ENCODE measurements at regions not wholly inside any gene's neighbourhood (a gene's known extent, or its start where the extent isn't known, plus 50 kb on each side); places are given as distances from the start of the nearest gene placed in this dataset.

DNA sequence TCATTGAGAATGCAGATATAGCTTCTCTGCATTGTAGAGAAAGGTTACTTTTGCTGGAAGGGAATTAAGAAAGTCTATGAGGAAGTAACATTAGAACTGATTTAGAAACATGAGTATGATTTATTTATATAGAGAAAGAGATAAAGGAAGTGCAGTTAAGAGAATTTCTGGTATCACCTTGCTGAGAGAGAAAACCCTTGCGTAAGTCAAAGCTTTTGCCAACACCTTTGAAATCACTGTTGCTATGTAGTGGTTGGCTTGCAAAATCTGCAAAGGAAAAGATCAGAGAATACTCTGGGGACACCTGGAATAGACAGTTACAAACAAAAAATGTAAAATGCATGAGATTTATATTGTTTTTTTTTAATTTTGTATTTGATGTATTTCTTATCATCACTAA, 137.3 kb upstream of the RXFP1 start:
- TF ChIP-seq, protein P1, sequence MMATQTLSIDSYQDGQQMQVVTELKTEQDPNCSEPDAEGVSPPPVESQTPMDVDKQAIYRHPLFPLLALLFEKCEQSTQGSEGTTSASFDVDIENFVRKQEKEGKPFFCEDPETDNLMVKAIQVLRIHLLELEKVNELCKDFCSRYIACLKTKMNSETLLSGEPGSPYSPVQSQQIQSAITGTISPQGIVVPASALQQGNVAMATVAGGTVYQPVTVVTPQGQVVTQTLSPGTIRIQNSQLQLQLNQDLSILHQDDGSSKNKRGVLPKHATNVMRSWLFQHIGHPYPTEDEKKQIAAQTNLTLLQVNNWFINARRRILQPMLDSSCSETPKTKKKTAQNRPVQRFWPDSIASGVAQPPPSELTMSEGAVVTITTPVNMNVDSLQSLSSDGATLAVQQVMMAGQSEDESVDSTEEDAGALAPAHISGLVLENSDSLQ (IDR thresholded peaks at IDR 0.05): no peak
- TF ChIP-seq SP1 (IDR thresholded peaks at IDR 0.05) (no peak), BHLHE40 (IDR thresholded peaks at IDR 0.05; ENCODE audit: borderline replicate concordance) (no peak), ZNF384 (IDR thresholded peaks at IDR 0.05) (no peak), FOXM1 (IDR thresholded peaks at IDR 0.05; ENCODE audit: borderline replicate concordance) (no peak), ELF4 (IDR thresholded peaks at IDR 0.05) (no peak), LEF1 (IDR thresholded peaks at IDR 0.05; ENCODE audit: borderline replicate concordance) (no peak), NFRKB (IDR thresholded peaks at IDR 0.05) (no peak), FOXA1 (IDR thresholded peaks at IDR 0.05) (no peak)

Data from HEK293T (cell line).